Progenitor cell of endocrine pancreas (in vitro differentiated cells): ENCODE measurements at regions not wholly inside any gene's neighbourhood (a gene's known extent, or its start where the extent isn't known, plus 50 kb on each side); places are given as distances from the start of the nearest gene placed in this dataset.

Source experiments
- DNase-seq: peaks from one replicate; pipeline ENCODE4 v3.0.0; 2021; ENCODE audit warnings: low spot score; ENCODE audit not compliant: unreplicated experiment
- H3K27ac Mint-ChIP-seq: 2 replicates; pipeline ENCODE4 v1.8.0; 2021; ENCODE audit warnings: mild to moderate bottlenecking, moderate library complexity, mixed read lengths
- H3K27me3 Mint-ChIP-seq: 2 replicates; pipeline ENCODE4 v1.8.0; 2021; ENCODE audit warnings: mixed read lengths
- H3K36me3 Mint-ChIP-seq: 2 replicates; pipeline ENCODE4 v1.8.0; 2022; ENCODE audit warnings: mixed read lengths; ENCODE audit not compliant: insufficient read depth
- H3K4me1 Mint-ChIP-seq: 2 replicates; pipeline ENCODE4 v1.8.0; 2021; ENCODE audit warnings: low read depth, mixed read lengths
- H3K4me3 Mint-ChIP-seq: 2 replicates; pipeline ENCODE4 v1.8.0; 2021; ENCODE audit warnings: low read depth, mild to moderate bottlenecking, moderate library complexity, mixed read lengths
- H3K9me3 Mint-ChIP-seq: 2 replicates; pipeline ENCODE4 v1.8.0; 2021; ENCODE audit warnings: low read depth, mixed read lengths
- CTCF ChIP-seq: fragments of 200-600 bp; sonication (generic); IDR thresholded peaks from one replicate; pipeline ENCODE4 v1.5.0; 2021; ENCODE audit warnings: antibody characterized with exemption, mild to moderate bottlenecking; ENCODE audit not compliant: unreplicated experiment

- peaks cover 4% of the 10 kb centered on the region for H3K4me1 Mint-ChIP-seq
- no peaks in the 10 kb centered on the region for H3K36me3 Mint-ChIP-seq
- H3K27ac Mint-ChIP-seq = no peak overlapping the region
- H3K4me3 Mint-ChIP-seq = no peak overlapping the region
- no peaks in the 10 kb centered on the region for H3K27me3 Mint-ChIP-seq
- H3K9me3 Mint-ChIP-seq = peaks cover 25% of the 10 kb centered on the region
- no peak for DNase-seq
- no peak for TF ChIP-seq CTCF
Observed at GRCh38 chrX:95626748-95627147, 1057.9 kb upstream of the DIAPH2 start.

DNA sequence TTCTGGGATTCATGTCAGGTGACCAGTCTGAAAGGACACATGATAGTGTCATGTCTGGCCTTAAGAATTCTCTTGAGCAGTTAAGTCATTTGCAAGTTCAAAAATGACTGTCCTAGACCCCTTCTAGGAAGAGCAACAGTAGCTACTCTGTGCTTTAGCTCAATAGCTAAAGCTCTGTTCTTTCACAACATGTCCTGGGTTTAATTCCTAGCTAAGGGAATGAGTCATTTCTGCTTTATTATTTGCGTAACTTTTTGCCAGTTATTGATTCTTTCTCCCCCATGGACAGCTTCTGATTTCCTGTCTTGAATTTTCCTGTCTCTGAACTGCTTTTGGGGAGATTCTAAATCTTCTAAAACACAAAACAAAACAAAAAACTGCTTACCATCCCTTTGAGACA, 1055.8 kb upstream of the DIAPH2 start:
- DNase-seq = no peak
- H3K27me3 Mint-ChIP-seq = no peaks in the 10 kb centered on the region
- no peak for TF ChIP-seq CTCF
- H3K4me3 Mint-ChIP-seq = no peak overlapping the region
- peaks cover 4% of the 10 kb centered on the region for H3K4me1 Mint-ChIP-seq
- no peaks in the 10 kb centered on the region for H3K36me3 Mint-ChIP-seq
- peaks cover 35% of the 10 kb centered on the region for H3K9me3 Mint-ChIP-seq
- H3K27ac Mint-ChIP-seq = no peak overlapping the region

DNA sequence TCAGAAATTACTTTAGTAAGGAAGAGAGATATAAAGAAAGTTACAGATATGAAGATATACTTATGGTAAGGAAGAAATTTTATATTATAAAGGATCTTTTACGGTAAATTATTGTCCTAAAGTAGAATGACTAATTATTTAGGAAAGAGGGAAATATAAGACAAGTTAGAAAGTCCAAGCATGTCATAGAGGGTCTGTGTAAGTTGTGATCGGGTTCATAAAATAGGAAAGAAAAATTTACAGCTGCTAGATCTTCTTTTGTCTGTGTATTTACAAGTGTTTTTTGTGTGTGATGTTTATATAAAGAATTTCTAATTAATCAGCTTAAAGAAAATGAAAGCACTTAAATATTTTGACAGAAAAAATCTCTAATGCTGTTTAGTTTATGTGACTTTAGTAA, 1054.9 kb upstream of the DIAPH2 start:
- no peaks in the 10 kb centered on the region for H3K36me3 Mint-ChIP-seq
- DNase-seq = no peak
- no peak overlapping the region for H3K4me3 Mint-ChIP-seq
- H3K27ac Mint-ChIP-seq = no peak overlapping the region
- no peaks in the 10 kb centered on the region for H3K4me1 Mint-ChIP-seq
- TF ChIP-seq CTCF = no peak
- no peaks in the 10 kb centered on the region for H3K27me3 Mint-ChIP-seq
- H3K9me3 Mint-ChIP-seq = peaks cover 35% of the 10 kb centered on the region

DNA sequence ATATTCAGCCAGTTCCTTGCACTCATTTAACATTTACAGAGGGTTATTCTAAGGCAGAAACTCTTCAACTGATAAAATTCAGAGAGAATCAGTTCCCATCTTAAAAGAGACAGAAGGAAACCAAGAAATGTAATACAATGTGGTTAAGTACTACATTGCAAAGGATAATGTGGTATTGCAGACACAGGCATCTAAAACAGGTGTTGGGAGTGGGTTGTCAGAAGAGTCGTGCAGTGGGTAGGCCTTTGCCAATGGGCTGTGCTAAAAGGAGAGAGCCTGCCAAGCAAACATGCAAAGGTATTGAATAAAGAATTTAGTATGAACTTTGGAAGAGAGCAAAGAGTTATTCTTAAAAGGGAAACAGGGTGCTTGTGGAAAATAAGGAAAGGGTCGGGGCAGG, 1044.4 kb upstream of the DIAPH2 start:
- H3K27ac Mint-ChIP-seq = no peak overlapping the region
- DNase-seq = no peak
- peaks cover 3% of the 10 kb centered on the region for H3K4me1 Mint-ChIP-seq
- H3K9me3 Mint-ChIP-seq = peaks cover 5% of the 10 kb centered on the region
- no peak for TF ChIP-seq CTCF
- H3K27me3 Mint-ChIP-seq = no peaks in the 10 kb centered on the region
- no peak overlapping the region for H3K4me3 Mint-ChIP-seq
- no peaks in the 10 kb centered on the region for H3K36me3 Mint-ChIP-seq

GRCh38 chrX:95645738-95646137, 1038.9 kb upstream of the DIAPH2 start:
- H3K36me3 Mint-ChIP-seq = no peaks in the 10 kb centered on the region
- no peaks in the 10 kb centered on the region for H3K4me1 Mint-ChIP-seq
- H3K27ac Mint-ChIP-seq = no peak overlapping the region
- no peak for TF ChIP-seq CTCF
- no peak for DNase-seq
- H3K27me3 Mint-ChIP-seq = no peaks in the 10 kb centered on the region
- no peaks in the 10 kb centered on the region for H3K9me3 Mint-ChIP-seq
- H3K4me3 Mint-ChIP-seq = no peak overlapping the region

GRCh38 chrX:95662200-95662599, 1022.4 kb upstream of the DIAPH2 start:
- Mint-ChIP-seq H3K9me3 (peaks cover 6% of the 10 kb centered on the region), H3K4me3 (no peak overlapping the region), H3K27me3 (no peaks in the 10 kb centered on the region), H3K4me1 (no peaks in the 10 kb centered on the region), H3K27ac (no peak overlapping the region), H3K36me3 (no peaks in the 10 kb centered on the region)
- no peak for DNase-seq
- no peak for TF ChIP-seq CTCF
